Progenitor cell of endocrine pancreas (in vitro differentiated cells): ENCODE measurements at regions not wholly inside any gene's neighbourhood (a gene's known extent, or its start where the extent isn't known, plus 50 kb on each side); places are given as distances from the start of the nearest gene placed in this dataset.

ENCODE experiments used
- DNase-seq: peaks from one replicate; pipeline ENCODE4 v3.0.0; 2021; ENCODE audit warnings: low spot score; ENCODE audit not compliant: unreplicated experiment
- H3K27ac Mint-ChIP-seq: 2 replicates; pipeline ENCODE4 v1.8.0; 2021; ENCODE audit warnings: mild to moderate bottlenecking, moderate library complexity, mixed read lengths
- H3K27me3 Mint-ChIP-seq: 2 replicates; pipeline ENCODE4 v1.8.0; 2021; ENCODE audit warnings: mixed read lengths
- H3K36me3 Mint-ChIP-seq: 2 replicates; pipeline ENCODE4 v1.8.0; 2022; ENCODE audit warnings: mixed read lengths; ENCODE audit not compliant: insufficient read depth
- H3K4me1 Mint-ChIP-seq: 2 replicates; pipeline ENCODE4 v1.8.0; 2021; ENCODE audit warnings: low read depth, mixed read lengths
- H3K4me3 Mint-ChIP-seq: 2 replicates; pipeline ENCODE4 v1.8.0; 2021; ENCODE audit warnings: low read depth, mild to moderate bottlenecking, moderate library complexity, mixed read lengths
- H3K9me3 Mint-ChIP-seq: 2 replicates; pipeline ENCODE4 v1.8.0; 2021; ENCODE audit warnings: low read depth, mixed read lengths
- TF ChIP-seq, protein P1 (sequence below): fragments of 200-600 bp; sonication (generic); IDR thresholded peaks from one replicate; pipeline ENCODE4 v1.5.0; 2021; ENCODE audit warnings: antibody characterized with exemption, mild to moderate bottlenecking; ENCODE audit not compliant: unreplicated experiment

DNA sequence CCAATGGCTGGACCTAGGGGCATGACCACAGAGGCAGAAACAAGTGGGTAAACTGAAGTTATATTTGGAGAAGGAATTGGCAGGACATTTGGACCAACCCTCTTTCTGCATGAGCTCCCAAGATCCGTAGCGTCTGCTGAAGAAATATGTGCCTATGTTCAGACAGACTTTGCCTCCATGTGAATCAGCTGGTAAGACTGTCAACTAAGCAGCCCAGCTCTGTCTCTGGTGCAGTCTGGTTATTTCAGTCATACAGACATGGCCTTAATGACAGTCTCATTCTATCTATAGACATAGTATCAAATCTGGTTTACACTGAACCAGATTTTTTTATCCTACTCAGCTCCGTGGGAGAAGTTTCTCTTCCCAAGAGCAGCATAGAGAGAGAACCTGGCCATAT, 63.1 kb upstream of the PBX1 start:
- TF ChIP-seq, protein P1, sequence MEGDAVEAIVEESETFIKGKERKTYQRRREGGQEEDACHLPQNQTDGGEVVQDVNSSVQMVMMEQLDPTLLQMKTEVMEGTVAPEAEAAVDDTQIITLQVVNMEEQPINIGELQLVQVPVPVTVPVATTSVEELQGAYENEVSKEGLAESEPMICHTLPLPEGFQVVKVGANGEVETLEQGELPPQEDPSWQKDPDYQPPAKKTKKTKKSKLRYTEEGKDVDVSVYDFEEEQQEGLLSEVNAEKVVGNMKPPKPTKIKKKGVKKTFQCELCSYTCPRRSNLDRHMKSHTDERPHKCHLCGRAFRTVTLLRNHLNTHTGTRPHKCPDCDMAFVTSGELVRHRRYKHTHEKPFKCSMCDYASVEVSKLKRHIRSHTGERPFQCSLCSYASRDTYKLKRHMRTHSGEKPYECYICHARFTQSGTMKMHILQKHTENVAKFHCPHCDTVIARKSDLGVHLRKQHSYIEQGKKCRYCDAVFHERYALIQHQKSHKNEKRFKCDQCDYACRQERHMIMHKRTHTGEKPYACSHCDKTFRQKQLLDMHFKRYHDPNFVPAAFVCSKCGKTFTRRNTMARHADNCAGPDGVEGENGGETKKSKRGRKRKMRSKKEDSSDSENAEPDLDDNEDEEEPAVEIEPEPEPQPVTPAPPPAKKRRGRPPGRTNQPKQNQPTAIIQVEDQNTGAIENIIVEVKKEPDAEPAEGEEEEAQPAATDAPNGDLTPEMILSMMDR = no peak
- Mint-ChIP-seq H3K27ac (no peak overlapping the region), H3K4me3 (no peak overlapping the region), H3K27me3 (no peaks in the 10 kb centered on the region), H3K9me3 (peaks cover 4% of the 10 kb centered on the region), H3K36me3 (no peaks in the 10 kb centered on the region), H3K4me1 (no peaks in the 10 kb centered on the region)
- no peak for DNase-seq

DNA sequence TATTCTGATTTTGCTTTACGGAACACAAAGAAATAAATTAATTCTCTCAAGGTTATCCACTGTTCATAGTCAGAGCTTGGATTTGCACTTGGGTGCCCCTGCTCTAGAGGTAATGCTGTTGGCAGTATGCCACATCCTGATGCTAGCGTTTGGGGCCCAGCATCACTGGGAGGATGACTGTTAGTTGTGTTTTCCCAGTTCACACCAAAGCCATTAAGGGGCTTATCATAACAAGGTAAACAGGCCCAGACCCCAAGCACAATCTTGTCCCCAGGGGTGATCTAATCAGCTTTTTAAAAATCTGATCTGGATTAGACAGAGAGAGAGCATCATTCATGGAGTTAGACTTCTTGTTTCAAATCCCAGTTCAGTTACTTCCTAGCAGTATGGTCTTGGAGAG, 60.2 kb upstream of the PBX1 start:
- Mint-ChIP-seq H3K27ac (no peak overlapping the region), H3K9me3 (peaks cover 21% of the 10 kb centered on the region), H3K36me3 (peaks cover 3% of the 10 kb centered on the region), H3K4me3 (no peak overlapping the region), H3K27me3 (no peaks in the 10 kb centered on the region), H3K4me1 (no peaks in the 10 kb centered on the region)
- TF ChIP-seq, protein P1 = no peak
- no peak for DNase-seq

DNA sequence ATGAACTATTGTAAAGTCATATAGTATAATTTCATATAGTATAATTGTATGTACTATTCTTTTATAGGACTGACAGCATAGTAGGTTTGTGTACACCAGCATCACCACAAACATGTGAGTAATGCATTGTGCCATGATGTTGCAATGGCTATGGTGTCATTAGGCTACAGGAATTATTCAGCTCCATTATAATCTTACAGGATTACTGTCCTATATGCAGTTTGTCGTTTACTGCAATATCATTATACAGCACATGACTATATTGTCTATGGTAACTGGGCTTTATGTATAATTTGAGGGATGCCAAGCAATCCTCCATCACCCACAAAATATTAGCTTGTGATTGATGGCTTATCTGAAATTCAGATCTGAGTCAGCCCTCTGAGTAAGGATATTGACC, 54.2 kb upstream of the PBX1 start:
- no peaks in the 10 kb centered on the region for H3K4me1 Mint-ChIP-seq
- peaks cover 18% of the 10 kb centered on the region for H3K9me3 Mint-ChIP-seq
- TF ChIP-seq, protein P1 = no peak

More for the DNA sequence above, 54.2 kb upstream of the PBX1 start:
- DNase-seq = no peak
- no peak overlapping the region for H3K27ac Mint-ChIP-seq
- peaks cover 3% of the 10 kb centered on the region for H3K36me3 Mint-ChIP-seq
- no peaks in the 10 kb centered on the region for H3K27me3 Mint-ChIP-seq
- no peak overlapping the region for H3K4me3 Mint-ChIP-seq
